Tibial artery (tissue), 4 donors: ENCODE measurements at regions not wholly inside any gene's neighbourhood (a gene's known extent, or its start where the extent isn't known, plus 50 kb on each side); places are given as distances from the start of the nearest gene placed in this dataset.

ENCODE experiments used
- DNase-seq, 2 donors: peaks; one replicate each; pipeline ENCODE4 v3.0.0-alpha.2; 2019
- H3K27ac ChIP-seq, 2 donors: fragments of 200-600 bp; sonication (generic) in 1 of 2; 1 replicate in 1 of 2; 2 replicates in 1 of 2; pipeline ENCODE4 v1.5.1; 2018 to 2019; ENCODE audit warnings: mild to moderate bottlenecking in 1 of 2
- H3K27me3 ChIP-seq, 2 donors: fragments of 200-600 bp; sonication (generic) in 1 of 2; one replicate each; pipeline versions ENCODE4 v1.5.1 to v1.6.0; 2016 to 2019
- H3K36me3 ChIP-seq, 3 donors: fragments of 200-600 bp; sonication (generic) in 2 of 3; one replicate each; pipeline ENCODE4 v1.5.1; 2016 to 2019; ENCODE audit warnings: mild to moderate bottlenecking in 2 of 3
- H3K4me1 ChIP-seq, 4 donors: fragments of 200-600 bp; sonication (generic) in 2 of 4; 1 replicate in 3 of 4; 2 replicates in 1 of 4; pipeline ENCODE4 v1.5.1; 2016 to 2019
- H3K4me3 ChIP-seq, 2 donors: fragments of 200-600 bp; sonication (generic) in 1 of 2; 1 replicate in 1 of 2; 2 replicates in 1 of 2; pipeline ENCODE4 v1.5.1; 2018 to 2019; ENCODE audit warnings: mild to moderate bottlenecking in 2 of 2
- H3K9me3 ChIP-seq, 3 donors: fragments of 200-600 bp; sonication (generic) in 1 of 3; one replicate each; pipeline ENCODE4 v1.5.1; 2016 to 2019
- intact Hi-C: fragments of 100-400 bp; cut with DNase I; formaldehyde crosslinking; loops from one replicate; pipeline ENCODE4 v1.15.0; 2023; ENCODE audit warnings: low total_unique reads
- TF ChIP-seq, protein P1 (sequence below), 2 experiments: fragments of 200-600 bp in 1 of 2; fragments of 450-650 bp in 1 of 2; IDR thresholded peaks; one replicate each; pipeline ENCODE4 v1.5.1; 2017 to 2019; ENCODE audit warnings: antibody characterized with exemption in 2 of 2, mild to moderate bottlenecking in 1 of 2, moderate library complexity in 1 of 2

DNA sequence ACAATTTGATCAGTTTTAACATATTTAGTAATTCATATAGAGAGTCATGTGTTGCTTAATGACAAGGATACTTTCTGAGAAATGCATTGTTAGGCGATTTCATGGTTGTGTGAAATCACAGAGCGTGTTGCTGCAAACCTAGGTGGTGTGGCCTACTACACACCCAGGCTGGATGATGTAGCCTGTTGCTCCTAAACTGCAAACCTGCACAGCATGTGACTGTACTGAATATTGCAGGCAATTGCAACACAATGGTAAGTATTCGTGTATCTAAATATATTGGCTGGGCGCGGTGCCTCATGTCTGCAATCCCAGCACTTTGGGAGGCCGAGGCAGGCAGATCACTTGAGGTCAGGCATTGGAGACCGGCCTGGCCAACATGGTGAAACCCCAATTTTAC is 73.7 kb upstream of the BAIAP2L1 start:
- H3K27me3 ChIP-seq: peaks cover 0 to 28% of the 10 kb centered on the region in 2 donors
- intact Hi-C loops: no loop called here
- H3K4me1 ChIP-seq: peaks cover 0 to 8% (median 4%) of the 10 kb centered on the region in 4 donors
- DNase-seq: no peak
- TF ChIP-seq, protein P1, sequence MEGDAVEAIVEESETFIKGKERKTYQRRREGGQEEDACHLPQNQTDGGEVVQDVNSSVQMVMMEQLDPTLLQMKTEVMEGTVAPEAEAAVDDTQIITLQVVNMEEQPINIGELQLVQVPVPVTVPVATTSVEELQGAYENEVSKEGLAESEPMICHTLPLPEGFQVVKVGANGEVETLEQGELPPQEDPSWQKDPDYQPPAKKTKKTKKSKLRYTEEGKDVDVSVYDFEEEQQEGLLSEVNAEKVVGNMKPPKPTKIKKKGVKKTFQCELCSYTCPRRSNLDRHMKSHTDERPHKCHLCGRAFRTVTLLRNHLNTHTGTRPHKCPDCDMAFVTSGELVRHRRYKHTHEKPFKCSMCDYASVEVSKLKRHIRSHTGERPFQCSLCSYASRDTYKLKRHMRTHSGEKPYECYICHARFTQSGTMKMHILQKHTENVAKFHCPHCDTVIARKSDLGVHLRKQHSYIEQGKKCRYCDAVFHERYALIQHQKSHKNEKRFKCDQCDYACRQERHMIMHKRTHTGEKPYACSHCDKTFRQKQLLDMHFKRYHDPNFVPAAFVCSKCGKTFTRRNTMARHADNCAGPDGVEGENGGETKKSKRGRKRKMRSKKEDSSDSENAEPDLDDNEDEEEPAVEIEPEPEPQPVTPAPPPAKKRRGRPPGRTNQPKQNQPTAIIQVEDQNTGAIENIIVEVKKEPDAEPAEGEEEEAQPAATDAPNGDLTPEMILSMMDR (IDR thresholded peaks at IDR 0.05): no peak
- H3K9me3 ChIP-seq: no peaks in the 10 kb centered on the region
- no peaks in the 10 kb centered on the region for H3K36me3 ChIP-seq
- H3K27ac ChIP-seq: no peak overlapping the region
- no peak overlapping the region for H3K4me3 ChIP-seq

DNA sequence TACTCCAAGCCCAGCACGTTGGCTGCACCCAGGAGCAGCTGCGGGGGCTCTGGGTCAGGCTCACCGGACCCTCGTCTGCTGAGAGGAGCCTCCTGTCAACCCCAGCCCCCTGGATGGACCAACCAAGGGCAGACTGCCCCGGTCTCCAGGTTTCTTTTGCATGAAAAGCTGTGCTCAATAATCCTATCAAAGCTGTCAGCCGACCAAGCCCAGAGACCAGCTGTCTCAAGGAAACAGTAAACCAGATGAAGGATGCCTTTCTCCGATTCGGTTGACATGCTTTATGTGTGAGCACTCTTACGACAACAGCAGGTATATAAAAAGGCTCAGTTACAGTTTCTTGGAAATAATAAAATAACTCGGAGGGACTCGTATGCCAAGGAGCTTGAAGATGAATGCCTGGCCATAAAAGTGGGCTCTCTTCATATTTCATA is 71.6 kb upstream of the BAIAP2L1 start:
- H3K27me3 ChIP-seq: peaks cover 0 to 37% of the 10 kb centered on the region in 2 donors
- H3K4me1 ChIP-seq: peaks cover 0 to 8% (median 4%) of the 10 kb centered on the region in 4 donors
- no peak for DNase-seq
- intact Hi-C loops: no loop called here
- TF ChIP-seq, protein P1 (IDR thresholded peaks at IDR 0.05): no peak
- H3K36me3 ChIP-seq: no peaks in the 10 kb centered on the region
- no peak overlapping the region for H3K27ac ChIP-seq
- H3K9me3 ChIP-seq: peaks cover 0 to 10% (median 7%) of the 10 kb centered on the region in 3 donors
- H3K4me3 ChIP-seq: no peak overlapping the region

DNA sequence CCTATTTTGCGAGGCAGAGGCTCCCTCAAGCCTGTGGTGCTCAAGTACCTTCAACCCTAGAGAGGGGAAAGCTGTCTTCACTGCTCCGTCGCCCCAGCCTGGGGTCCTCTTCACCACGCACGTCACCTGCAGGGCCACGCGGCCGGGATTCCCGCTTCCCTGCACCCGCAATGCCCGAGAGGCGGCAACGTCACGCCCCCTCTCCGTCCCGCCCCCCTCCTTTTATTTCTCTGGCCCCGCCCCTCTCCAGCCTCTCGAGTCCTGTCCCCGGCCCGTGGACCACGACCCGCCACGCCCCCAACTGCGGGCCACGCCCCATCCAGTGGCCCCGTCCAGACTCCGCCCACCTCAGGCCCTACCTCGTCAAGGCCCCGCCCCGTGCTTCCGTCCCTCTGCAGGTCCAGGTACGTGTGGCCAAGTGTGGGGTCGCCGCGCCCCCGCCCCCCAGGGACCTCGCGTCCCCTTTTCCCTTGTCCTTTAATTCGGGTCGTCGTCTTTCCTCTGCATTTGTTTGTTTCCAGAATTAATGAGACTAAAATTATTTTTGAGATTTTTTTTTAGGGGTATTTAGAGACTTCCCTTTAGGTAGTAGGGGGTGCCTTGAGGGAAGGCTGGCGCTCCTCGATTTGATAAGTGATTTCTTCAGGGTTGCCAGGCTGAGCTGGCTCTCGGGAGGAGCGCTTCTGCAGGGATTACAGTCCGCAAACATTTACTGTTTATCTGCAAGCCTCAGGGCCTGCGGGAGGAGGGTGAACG is 69.8 kb upstream of the BAIAP2L1 start:
- Histone ChIP-seq H3K4me1 (peaks cover 0 to 8% (median 4%) of the 10 kb centered on the region in 4 donors), H3K36me3 (no peaks in the 10 kb centered on the region), H3K27ac (no peak overlapping the region), H3K27me3 (peaks cover 0 to 45% of the 10 kb centered on the region in 2 donors), H3K9me3 (peaks cover 0 to 10% (median 7%) of the 10 kb centered on the region in 3 donors), H3K4me3 (peak overlapping the region in 1 of 2 donors; percentile 9)
- DNase-seq: no peak
- TF ChIP-seq, protein P1 (IDR thresholded peaks at IDR 0.05): no peak
- intact Hi-C loops: no loop called here

- DNase-seq: no peak
- TF ChIP-seq, protein P1 (IDR thresholded peaks at IDR 0.05): no peak
These were observed 68.2 kb upstream of the BAIAP2L1 start for GRCh38 chr7:98469088-98469487.

DNA sequence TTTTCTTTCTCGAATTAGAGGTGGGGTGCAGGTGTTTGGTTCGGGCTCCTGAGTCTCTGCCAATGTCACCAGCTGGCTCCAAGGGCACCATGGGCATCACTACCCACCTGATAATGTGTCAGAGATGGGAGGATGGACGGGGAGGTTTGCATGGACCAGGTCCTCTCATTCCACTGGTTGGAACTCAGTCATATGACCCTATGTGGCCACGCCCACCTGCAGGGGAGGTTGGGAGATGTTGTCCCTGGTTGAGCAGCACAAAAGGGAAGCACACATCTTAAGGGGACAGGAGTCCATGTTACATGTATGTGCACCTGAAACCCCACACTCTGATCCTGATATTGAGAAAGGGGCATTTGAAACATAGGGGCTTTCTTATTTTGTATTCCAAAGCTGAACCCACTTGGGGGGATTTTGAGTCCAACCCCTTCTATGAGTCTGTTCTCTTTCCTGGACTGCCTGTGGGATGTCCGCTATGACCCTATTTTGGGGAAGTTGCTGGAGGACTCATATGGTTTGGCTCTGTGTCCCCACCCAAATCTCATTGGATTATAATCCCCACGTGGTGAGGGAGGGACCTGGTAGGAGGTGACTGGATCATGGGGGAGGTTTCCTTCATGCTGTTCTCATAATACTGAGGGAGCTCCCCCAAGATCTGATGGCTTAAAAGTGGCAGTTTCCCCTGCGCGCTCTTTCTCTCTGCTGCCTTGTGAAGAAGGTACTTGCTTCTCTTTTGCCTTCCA is 66.9 kb upstream of the BAIAP2L1 start:
- H3K4me1 ChIP-seq: peaks cover 0 to 8% (median 4%) of the 10 kb centered on the region in 4 donors
- H3K9me3 ChIP-seq: peaks cover 0 to 10% (median 7%) of the 10 kb centered on the region in 3 donors
- no peak overlapping the region for H3K4me3 ChIP-seq
- DNase-seq: no peak
- TF ChIP-seq, protein P1 (IDR thresholded peaks at IDR 0.05): no peak
- H3K36me3 ChIP-seq: no peaks in the 10 kb centered on the region
- no peak overlapping the region for H3K27ac ChIP-seq
- intact Hi-C loops: no loop called here
- peaks cover 0 to 50% of the 10 kb centered on the region in 2 donors for H3K27me3 ChIP-seq

More at GRCh38 chr7:98469088-98469487, 68.2 kb upstream of the BAIAP2L1 start:
- Histone ChIP-seq H3K27me3 (peaks cover 0 to 45% of the 10 kb centered on the region in 2 donors), H3K36me3 (no peaks in the 10 kb centered on the region), H3K4me3 (no peak overlapping the region), H3K4me1 (peaks cover 0 to 8% (median 4%) of the 10 kb centered on the region in 4 donors), H3K9me3 (peaks cover 0 to 10% (median 7%) of the 10 kb centered on the region in 3 donors), H3K27ac (no peak overlapping the region)
- intact Hi-C loops: no loop called here
